GM18498 (cell line): ENCODE measurements at regions not wholly inside any gene's neighbourhood (a gene's known extent, or its start where the extent isn't known, plus 50 kb on each side); places are given as distances from the start of the nearest gene placed in this dataset.
"Not testable (repeated sequence)": the region's sequence is repeated elsewhere in the genome, so short reads cannot be mapped to it uniquely, and the experiment has no call there.

Source experiments
- ATAC-seq: cut with Tn5 transposase; IDR thresholded peaks from one replicate; pipeline ENCODE4 v1.9.1; 2021; ENCODE audit warnings: mild to moderate bottlenecking, moderate library complexity; ENCODE audit not compliant: unreplicated experiment

- no peak for ATAC-seq
Observed at GRCh38 chr12:124675881-124676713, 108.7 kb upstream of the NCOR2 start.

GRCh38 chr12:124674937-124675336, 107.5 kb upstream of the NCOR2 start:
- no peak for ATAC-seq

GRCh38 chr12:124673801-124674617, 106.6 kb upstream of the NCOR2 start:
- no peak for ATAC-seq

GRCh38 chr12:124669271-124669721, 101.9 kb upstream of the NCOR2 start:
- ATAC-seq, result not testable (repeated sequence)

- ATAC-seq, result no peak
Observed at GRCh38 chr12:124668602-124669001, 101.2 kb upstream of the NCOR2 start.

- ATAC-seq, result no peak
Observed at GRCh38 chr12:124667506-124668326, 100.3 kb upstream of the NCOR2 start.

GRCh38 chr12:124666722-124667259, 99.4 kb upstream of the NCOR2 start:
- no peak for ATAC-seq

GRCh38 chr12:124665511-124665910, 98.1 kb upstream of the NCOR2 start:
- no peak for ATAC-seq

- no peak for ATAC-seq
Observed at GRCh38 chr12:124664395-124665111, 97.1 kb upstream of the NCOR2 start.

GRCh38 chr12:124663771-124664366, 96.5 kb upstream of the NCOR2 start:
- ATAC-seq, result no peak

GRCh38 chr12:124663206-124663605, 95.8 kb upstream of the NCOR2 start:
- no peak for ATAC-seq

- no peak for ATAC-seq
Observed at GRCh38 chr12:124661341-124661740, 93.9 kb upstream of the NCOR2 start.

- ATAC-seq, result no peak
Observed at GRCh38 chr12:124660851-124661250, 93.4 kb upstream of the NCOR2 start.

GRCh38 chr12:124658806-124659402, 91.5 kb upstream of the NCOR2 start:
- no peak for ATAC-seq

- ATAC-seq, result no peak
Observed at GRCh38 chr12:124658302-124658701, 90.9 kb upstream of the NCOR2 start.

GRCh38 chr12:124656947-124657434, 89.6 kb upstream of the NCOR2 start:
- ATAC-seq, result no peak

- ATAC-seq, result no peak
Observed at GRCh38 chr12:124655698-124656516, 88.5 kb upstream of the NCOR2 start.

GRCh38 chr12:124655048-124655697, 87.8 kb upstream of the NCOR2 start:
- no peak for ATAC-seq
